HG03064 (cell line): ENCODE measurements at regions not wholly inside any gene's neighbourhood (a gene's known extent, or its start where the extent isn't known, plus 50 kb on each side); places are given as distances from the start of the nearest gene placed in this dataset.

Experiments
- ATAC-seq: cut with Tn5 transposase; IDR thresholded peaks from one replicate; pipeline ENCODE4 v1.9.1; 2021; ENCODE audit warnings: low read depth; ENCODE audit not compliant: unreplicated experiment

GRCh38 chr3:25294169-25294805 is 133.8 kb upstream of the RARB start:
- ATAC-seq, result no peak

DNA sequence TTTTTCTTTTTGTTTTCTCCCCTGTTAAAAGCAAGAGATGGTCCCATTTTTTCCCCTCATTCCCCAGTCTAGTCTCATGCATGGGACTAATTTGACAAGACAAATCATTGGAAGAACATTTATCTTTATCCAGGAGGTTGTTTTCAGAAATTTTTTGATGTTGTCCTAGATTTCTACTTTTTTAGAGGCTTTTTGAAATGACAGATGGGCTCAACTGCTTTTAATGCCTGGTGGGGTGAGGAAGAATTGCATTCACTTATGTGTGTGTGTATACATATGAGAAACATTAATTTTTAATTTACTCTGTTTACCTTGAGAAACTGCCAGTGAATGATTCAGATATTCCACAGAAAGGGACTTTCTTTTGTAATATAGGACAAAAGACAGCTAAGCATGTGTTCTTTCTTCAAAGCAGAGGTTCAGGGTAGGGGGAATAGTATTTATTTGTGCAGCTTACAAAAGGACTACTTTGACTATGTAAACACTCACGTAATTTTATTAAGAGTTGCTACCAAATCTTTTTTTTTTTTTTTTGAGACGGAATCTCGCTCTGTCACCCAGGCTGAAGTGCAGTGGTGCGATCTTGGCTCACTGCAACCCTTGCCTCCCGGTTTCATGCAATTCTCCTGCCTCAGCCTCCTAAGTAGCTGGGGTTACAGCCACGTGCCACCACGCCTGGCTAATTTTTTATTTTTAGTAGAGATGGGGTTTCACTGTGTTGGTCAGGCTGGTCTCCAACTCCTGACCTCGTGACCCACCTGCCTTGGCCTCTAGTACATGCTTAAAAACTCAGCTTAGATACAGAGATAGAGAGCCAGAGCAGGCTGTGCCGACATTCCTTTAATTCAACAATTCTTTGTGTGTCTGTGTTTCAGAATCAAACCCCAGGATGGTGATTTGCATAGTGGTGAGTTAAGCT is 130.1 kb upstream of the RARB start:
- ATAC-seq, result no peak

- ATAC-seq, result no peak
Observed at GRCh38 chr3:25300141-25300540, 127.9 kb upstream of the RARB start.

DNA sequence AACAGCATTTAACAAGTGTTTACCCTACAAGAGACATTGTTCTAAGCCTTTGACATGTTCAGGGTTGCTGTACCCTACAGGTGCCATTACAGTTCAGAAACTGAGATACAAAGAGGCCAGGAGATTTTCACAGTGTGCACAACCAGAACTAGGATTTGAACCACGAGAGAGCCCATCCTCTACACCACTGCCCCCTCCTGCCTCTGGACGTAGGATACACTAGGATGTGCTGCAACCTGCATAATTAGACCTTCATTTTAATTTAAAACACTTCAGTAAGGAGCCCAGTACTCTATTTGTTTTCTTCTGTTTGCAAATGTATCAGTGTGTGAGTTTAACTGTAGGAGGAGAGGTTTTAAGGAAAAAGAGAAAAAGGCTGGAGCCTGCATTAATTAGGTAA is 123.1 kb upstream of the RARB start:
- ATAC-seq, result no peak

DNA sequence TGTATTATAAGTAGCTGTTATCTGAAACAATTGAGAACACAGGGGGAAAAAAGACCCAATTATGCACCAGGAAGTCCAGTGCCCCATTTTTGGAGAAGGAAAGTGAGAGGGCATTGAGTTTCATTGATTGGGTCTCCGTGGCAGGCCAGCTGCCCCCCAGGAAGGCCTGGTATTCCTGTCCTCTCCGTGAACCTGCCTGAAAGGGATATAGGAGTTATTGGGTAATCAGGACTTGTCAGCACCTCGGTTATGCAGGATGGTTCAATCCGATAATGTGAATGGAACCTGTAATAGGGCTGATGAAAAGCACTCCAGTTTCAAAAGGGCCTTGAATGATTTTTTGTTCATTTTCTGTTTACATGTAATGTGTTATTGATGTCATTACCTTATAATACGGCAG is 122.0 kb upstream of the RARB start:
- no peak for ATAC-seq

GRCh38 chr3:25306705-25307104 is 121.4 kb upstream of the RARB start:
- ATAC-seq, result no peak

DNA sequence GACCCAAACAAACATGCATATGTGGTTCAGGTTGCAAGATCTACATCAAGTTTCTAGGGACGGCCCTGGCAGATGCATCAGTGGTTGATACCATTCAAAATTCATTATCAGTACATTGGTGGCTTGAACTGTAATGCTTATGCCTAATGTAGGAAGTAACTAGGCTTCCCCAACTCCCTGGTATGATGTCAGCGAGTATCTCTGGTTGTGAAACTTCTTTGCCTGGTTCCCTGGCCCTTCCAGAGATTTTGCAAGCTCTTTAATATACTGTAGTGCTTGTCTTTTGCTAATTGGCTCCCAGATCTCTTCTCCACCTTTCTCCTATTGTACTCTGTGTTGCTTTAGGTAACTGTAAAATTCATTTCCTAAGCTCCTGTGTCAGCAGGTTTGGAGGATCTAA is 114.8 kb upstream of the RARB start:
- no peak for ATAC-seq

DNA sequence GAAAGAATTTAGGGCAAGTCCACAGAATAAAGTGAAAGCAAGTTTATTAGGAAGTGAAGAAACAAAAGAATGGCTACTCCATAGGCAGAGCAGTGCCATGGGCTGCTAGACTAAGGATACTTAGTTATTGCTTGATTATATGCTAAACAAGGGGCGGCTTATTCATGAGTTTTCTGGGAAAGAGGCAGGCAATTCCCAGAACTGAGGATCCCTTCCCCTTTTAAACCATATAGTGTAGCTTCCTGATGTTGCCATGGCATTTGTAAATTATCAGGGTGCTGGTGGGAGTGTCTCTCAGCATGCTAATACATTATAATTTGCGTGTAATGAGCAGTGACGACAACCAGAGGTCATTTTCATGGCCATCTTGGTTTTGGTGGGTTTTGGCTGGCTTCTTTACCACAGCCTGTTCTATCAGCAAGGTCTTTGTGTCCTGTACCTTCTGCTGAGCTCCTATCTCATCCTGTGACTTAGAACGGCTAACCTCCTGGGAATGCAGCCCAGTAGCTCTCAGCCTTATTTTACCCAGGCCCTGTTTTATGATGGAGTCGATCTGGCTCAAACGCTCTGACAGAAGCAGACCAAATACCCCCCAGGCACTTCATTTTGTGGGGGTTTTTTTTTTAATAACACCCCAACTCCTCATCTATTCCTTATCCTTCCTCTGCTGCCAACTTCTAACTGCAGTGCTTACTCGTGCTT is 103.0 kb upstream of the RARB start:
- no peak for ATAC-seq

- ATAC-seq, result no peak
Observed at GRCh38 chr3:25335356-25335755, 92.7 kb upstream of the RARB start.

- no peak for ATAC-seq
Observed at GRCh38 chr3:25338158-25338725, 89.8 kb upstream of the RARB start.

- ATAC-seq, result no peak
Observed at GRCh38 chr3:25339225-25339624, 88.8 kb upstream of the RARB start.

GRCh38 chr3:25344670-25345069 is 83.4 kb upstream of the RARB start:
- ATAC-seq, result no peak

GRCh38 chr3:25349095-25349494 is 79.0 kb upstream of the RARB start:
- no peak for ATAC-seq

DNA sequence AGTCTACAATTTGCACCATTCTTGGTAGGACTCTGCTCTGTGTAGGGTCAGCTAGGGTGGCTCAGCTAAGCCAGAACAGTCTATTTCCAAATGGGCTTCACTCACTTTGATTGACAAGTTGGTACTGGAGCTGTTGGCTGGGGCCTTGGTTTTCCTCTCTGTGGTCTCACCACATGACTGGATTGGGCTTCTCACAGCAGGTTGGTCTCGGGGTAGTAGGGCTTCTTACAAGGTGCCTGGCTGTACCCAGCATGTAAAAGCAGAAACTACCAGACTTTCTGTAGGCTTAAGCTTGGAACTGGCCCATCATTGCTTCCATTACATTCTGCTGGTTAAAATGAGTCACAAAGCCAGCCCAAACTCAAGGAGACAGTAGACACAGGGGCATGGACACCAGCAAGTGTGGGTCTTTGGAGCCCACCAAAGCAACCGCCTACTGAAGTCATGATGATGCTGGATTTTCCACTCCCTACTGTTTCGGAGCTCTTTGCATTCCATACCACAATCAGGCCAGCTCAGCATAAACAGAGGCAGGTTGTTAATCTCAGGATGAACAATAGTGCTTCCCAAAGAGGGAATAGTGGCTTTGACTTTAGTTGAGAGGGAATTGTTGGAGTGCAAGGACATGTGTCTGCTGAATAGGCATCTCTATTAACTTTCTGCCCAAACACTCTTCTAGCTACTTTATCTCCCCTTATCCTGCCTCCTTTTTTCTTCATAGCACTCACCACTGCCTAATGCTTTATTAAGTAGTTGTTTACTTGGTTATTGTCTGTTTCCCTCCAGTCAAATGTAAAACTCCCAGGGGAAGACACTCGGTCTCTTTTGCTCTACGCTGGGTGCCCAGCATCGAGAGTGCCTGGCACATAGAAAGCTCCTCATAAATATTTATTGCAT is 78.0 kb upstream of the RARB start:
- no peak for ATAC-seq

- no peak for ATAC-seq
Observed at GRCh38 chr3:25350725-25351114, 77.3 kb upstream of the RARB start.

GRCh38 chr3:25354071-25354470 is 74.0 kb upstream of the RARB start:
- no peak for ATAC-seq

DNA sequence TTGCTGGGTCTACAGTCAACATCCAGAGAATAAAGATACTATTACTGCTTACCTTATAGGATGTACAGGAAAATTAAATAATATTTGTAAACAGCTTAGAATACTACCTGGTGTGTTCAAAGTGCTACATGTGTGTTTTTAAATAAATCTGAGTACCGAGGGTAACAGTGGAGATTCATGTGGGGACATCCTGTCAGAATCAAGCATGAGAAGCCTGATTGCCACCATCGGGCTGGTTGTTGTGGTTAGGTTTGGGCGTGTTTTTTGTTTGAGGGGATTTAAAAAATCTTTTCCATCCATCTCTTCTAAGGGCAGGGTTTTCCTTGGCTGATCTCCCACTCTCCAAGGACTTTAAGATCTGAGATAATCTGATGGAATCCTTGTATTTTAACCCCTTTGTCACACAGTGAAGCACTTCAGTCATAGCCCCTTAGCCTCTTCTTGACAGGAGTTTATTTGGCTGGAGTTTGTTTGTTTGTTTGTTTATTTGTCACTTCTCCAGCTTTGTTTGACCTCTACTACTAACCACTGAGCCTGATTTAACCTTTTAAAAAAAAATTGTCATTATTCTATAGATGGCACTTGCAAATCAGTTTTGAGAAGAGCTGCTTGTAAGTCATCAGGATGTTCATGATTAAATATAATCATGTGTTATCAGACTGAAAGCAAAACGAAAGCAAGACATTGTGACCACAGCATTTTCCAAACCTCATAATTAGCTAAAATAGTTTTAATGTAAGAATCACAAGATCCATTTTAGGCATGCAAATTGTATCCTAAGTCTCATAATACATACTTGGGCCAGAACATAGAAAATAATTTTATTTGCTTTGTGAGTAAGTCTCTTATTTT is 72.8 kb upstream of the RARB start:
- no peak for ATAC-seq

DNA sequence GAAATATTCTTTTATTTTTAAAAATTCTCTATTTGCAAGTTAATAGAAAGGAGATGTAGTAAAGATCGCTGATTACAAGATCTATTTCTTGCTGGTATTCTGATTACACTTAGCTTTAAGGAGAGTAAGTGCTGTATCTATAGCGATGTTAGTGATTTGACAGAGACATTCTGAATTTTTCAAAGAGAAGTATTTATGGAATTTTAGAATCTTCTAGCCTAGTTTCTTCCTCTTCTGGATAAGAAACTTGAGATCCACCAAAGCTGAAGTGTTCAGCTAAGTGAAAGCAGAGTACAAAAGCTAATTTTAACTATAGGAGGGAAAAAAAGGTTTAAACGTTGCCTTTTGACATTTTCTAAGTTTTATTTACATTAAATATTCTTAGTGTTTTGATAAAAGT is 72.1 kb upstream of the RARB start:
- no peak for ATAC-seq

- no peak for ATAC-seq
Observed at GRCh38 chr3:25362118-25362517, 65.9 kb upstream of the RARB start.
